ENCODE measurements at regions not wholly inside any gene's neighbourhood (a gene's known extent, or its start where the extent isn't known, plus 50 kb on each side); places are given as distances from the start of the nearest gene placed in this dataset.

- no peak for TF ChIP-seq GATA2 (IDR thresholded peaks at IDR 0.05; ENCODE audit: low read depth, low read length)
- no peak for TF ChIP-seq GATA3 (IDR thresholded peaks at IDR 0.05; ENCODE audit: low read depth, low read length)
Observed at GRCh38 chr12:105466901-105467598, 136.6 kb downstream of the C12orf75 start.

Data from SH-SY5Y (cell line).